Neural cell (in vitro differentiated cells): ENCODE measurements at regions not wholly inside any gene's neighbourhood (a gene's known extent, or its start where the extent isn't known, plus 50 kb on each side); places are given as distances from the start of the nearest gene placed in this dataset.

Experiments
- H2AFZ ChIP-seq: fragments of 200-600, 300-800 bp; sonication (generic), shearing (Covaris generic); 2 replicates; pipeline ENCODE4 v1.6.0; 2014; ENCODE audit warnings: low read depth, mild to moderate bottlenecking, antibody characterized with exemption, low read length, moderate library complexity
- H3F3A ChIP-seq: fragments of 200-600 bp; shearing (Covaris generic); 2 replicates; pipeline ENCODE4 v1.6.1; 2016; ENCODE audit warnings: mild to moderate bottlenecking, moderate library complexity, mixed read lengths, antibody characterized with exemption, low read length; ENCODE audit not compliant: insufficient read depth, poor library complexity, severe bottlenecking
- H3K27ac ChIP-seq: fragments of 200-600, 300-800 bp; sonication (generic), shearing (Covaris generic); 2 replicates; pipeline ENCODE4 v1.5.1; 2014; ENCODE audit warnings: mild to moderate bottlenecking, low read length, moderate library complexity
- H3K27me3 ChIP-seq: fragments of 300-800, 200-600 bp; sonication (generic), shearing (Covaris generic); 2 replicates; pipeline ENCODE4 v1.6.0; 2014; ENCODE audit warnings: mild to moderate bottlenecking, low read depth, low read length, moderate library complexity; ENCODE audit not compliant: insufficient read depth
- H3K36me3 ChIP-seq: fragments of 300-800, 200-600 bp; sonication (generic), shearing (Covaris generic); 2 replicates; pipeline ENCODE4 v1.5.1; 2014; ENCODE audit warnings: mild to moderate bottlenecking, antibody characterized with exemption, low read length, moderate library complexity; ENCODE audit not compliant: insufficient read depth
- H3K4me2 ChIP-seq: fragments of 300-800, 200-600 bp; sonication (generic), shearing (Covaris generic); 2 replicates; pipeline ENCODE4 v1.6.0; 2014; ENCODE audit warnings: mild to moderate bottlenecking, low read length
- H3K4me3 ChIP-seq: fragments of 300-800, 200-600 bp; sonication (generic), shearing (Covaris generic); 2 replicates; pipeline ENCODE4 v1.5.1; 2014; ENCODE audit warnings: mild to moderate bottlenecking, low read length, moderate library complexity
- H3K79me2 ChIP-seq: fragments of 200-600 bp; shearing (Covaris generic); replicated peaks from 2 replicates; pipeline ENCODE4 v1.6.0; 2014; ENCODE audit warnings: mild to moderate bottlenecking, low read length, moderate library complexity; ENCODE audit not compliant: insufficient read depth
- H3K9ac ChIP-seq: fragments of 300-800, 200-600 bp; sonication (generic), shearing (Covaris generic); 2 replicates; pipeline ENCODE4 v1.6.1; 2016; ENCODE audit warnings: mild to moderate bottlenecking, low read length, mixed read lengths
- H3K9me2 ChIP-seq: fragments of 200-600 bp; shearing (Covaris generic); 2 replicates; pipeline ENCODE4 v1.6.1; 2016; ENCODE audit warnings: mild to moderate bottlenecking, low read length, mixed read lengths; ENCODE audit not compliant: insufficient read depth
- H3K9me3 ChIP-seq: fragments of 200-600, 300-800 bp; sonication (generic), shearing (Covaris generic); 2 replicates; pipeline ENCODE4 v1.6.1; 2016; ENCODE audit warnings: mild to moderate bottlenecking, mixed run types, low read length, moderate library complexity, mixed read lengths
- H4K20me1 ChIP-seq: fragments of 200-600 bp; shearing (Covaris generic); 2 replicates; pipeline ENCODE4 v1.6.1; 2016; ENCODE audit warnings: mild to moderate bottlenecking, mixed run types; ENCODE audit not compliant: insufficient read depth
- EP300 ChIP-seq: fragments of 450-650 bp; conservative IDR thresholded peaks from 2 replicates; pipeline ENCODE4 v1.6.1; 2014; ENCODE audit warnings: antibody characterized with exemption, mild to moderate bottlenecking, moderate library complexity; ENCODE audit not compliant: poor library complexity, severe bottlenecking
- EZH2 ChIP-seq: fragments of 200-600, 300-800 bp; shearing (Covaris generic), sonication (generic); IDR thresholded peaks from 2 replicates; pipeline ENCODE4 v1.6.1; 2014; ENCODE audit warnings: antibody characterized with exemption, low read length, borderline replicate concordance, mild to moderate bottlenecking; ENCODE audit not compliant: insufficient read depth, poor library complexity, severe bottlenecking
- MXI1 ChIP-seq: fragments of 450-650 bp; conservative IDR thresholded peaks from 2 replicates; pipeline ENCODE4 v1.6.1; 2014; ENCODE audit warnings: antibody characterized with exemption, mild to moderate bottlenecking; ENCODE audit not compliant: poor library complexity, severe bottlenecking
- POLR2AphosphoS5 ChIP-seq: IDR thresholded peaks from 2 replicates; pipeline ENCODE4 v1.6.1; 2012
- RAD21 ChIP-seq: fragments of 450-650 bp; conservative IDR thresholded peaks from 2 replicates; pipeline ENCODE4 v1.6.1; 2014; ENCODE audit warnings: antibody characterized with exemption, mild to moderate bottlenecking, moderate library complexity
- SMC3 ChIP-seq: fragments of 450-650 bp; conservative IDR thresholded peaks from 2 replicates; pipeline ENCODE4 v1.6.1; 2014; ENCODE audit warnings: antibody characterized with exemption, mild to moderate bottlenecking, moderate library complexity; ENCODE audit not compliant: poor library complexity
- TAF1 ChIP-seq: IDR thresholded peaks from 2 replicates; pipeline ENCODE4 v1.6.1; 2012; ENCODE audit warnings: low read depth
- TF ChIP-seq, protein P1 (sequence below): IDR thresholded peaks from 2 replicates; pipeline ENCODE4 v1.6.1; 2012; ENCODE audit warnings: borderline replicate concordance
- TF ChIP-seq, protein P2 (sequence below): fragments of 450-650 bp; IDR thresholded peaks from 2 replicates; pipeline ENCODE4 v1.5.1; 2014; ENCODE audit warnings: antibody characterized with exemption, mild to moderate bottlenecking, moderate library complexity; ENCODE audit not compliant: poor library complexity, severe bottlenecking

DNA sequence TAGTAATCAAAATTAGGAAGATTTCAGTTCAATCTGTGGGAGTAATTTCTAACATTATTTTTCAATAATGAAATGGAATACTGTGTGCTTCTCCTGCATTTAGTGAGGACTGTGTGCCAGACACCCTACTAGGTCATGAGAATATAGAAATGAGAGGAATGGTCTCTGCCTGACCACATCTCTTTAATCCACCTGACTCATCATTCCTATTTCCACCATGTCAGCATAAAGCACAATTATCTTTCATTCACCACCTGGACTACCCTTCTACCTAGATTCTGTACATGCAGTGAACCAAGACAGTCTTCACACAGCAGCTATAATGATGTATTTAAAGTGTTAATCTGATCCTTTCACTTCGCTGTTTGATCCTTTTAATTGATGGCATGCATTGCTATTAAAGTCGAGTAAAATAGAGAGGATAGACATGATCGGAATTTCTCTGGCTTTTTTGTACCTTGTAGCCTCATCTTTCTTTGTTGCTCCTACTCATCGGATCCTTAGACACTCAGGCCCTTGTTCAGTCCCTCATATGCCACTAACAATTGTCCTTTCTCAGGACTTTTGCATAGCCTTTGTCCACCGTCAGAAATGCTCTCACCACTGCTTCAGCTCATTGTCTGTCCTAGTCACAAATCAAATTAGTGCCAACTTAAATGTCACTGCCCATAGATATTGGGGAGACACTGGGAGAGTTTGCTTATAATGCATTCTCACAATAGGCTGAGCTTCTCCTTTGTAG is 1037.1 kb downstream of the REEP3 start:
- Histone ChIP-seq H3K9me3 (no peaks in the 10 kb centered on the region), H3F3A (no peaks in the 10 kb centered on the region), H3K4me2 (no peak overlapping the region), H2AFZ (no peak overlapping the region), H3K27ac (no peak overlapping the region), H4K20me1 (no peaks in the 10 kb centered on the region), H3K4me3 (no peak overlapping the region), H3K79me2 (no peaks in the 10 kb centered on the region), H3K9me2 (no peaks in the 10 kb centered on the region), H3K36me3 (no peaks in the 10 kb centered on the region), H3K27me3 (no peaks in the 10 kb centered on the region), H3K9ac (no peak overlapping the region)
- TF ChIP-seq SMC3 (no peak), EP300 (no peak), POLR2AphosphoS5 (no peak), MXI1 (no peak), EZH2 (no peak), RAD21 (no peak), TAF1 (no peak)
- TF ChIP-seq, protein P1, sequence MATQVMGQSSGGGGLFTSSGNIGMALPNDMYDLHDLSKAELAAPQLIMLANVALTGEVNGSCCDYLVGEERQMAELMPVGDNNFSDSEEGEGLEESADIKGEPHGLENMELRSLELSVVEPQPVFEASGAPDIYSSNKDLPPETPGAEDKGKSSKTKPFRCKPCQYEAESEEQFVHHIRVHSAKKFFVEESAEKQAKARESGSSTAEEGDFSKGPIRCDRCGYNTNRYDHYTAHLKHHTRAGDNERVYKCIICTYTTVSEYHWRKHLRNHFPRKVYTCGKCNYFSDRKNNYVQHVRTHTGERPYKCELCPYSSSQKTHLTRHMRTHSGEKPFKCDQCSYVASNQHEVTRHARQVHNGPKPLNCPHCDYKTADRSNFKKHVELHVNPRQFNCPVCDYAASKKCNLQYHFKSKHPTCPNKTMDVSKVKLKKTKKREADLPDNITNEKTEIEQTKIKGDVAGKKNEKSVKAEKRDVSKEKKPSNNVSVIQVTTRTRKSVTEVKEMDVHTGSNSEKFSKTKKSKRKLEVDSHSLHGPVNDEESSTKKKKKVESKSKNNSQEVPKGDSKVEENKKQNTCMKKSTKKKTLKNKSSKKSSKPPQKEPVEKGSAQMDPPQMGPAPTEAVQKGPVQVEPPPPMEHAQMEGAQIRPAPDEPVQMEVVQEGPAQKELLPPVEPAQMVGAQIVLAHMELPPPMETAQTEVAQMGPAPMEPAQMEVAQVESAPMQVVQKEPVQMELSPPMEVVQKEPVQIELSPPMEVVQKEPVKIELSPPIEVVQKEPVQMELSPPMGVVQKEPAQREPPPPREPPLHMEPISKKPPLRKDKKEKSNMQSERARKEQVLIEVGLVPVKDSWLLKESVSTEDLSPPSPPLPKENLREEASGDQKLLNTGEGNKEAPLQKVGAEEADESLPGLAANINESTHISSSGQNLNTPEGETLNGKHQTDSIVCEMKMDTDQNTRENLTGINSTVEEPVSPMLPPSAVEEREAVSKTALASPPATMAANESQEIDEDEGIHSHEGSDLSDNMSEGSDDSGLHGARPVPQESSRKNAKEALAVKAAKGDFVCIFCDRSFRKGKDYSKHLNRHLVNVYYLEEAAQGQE: no peak
- TF ChIP-seq, protein P2, sequence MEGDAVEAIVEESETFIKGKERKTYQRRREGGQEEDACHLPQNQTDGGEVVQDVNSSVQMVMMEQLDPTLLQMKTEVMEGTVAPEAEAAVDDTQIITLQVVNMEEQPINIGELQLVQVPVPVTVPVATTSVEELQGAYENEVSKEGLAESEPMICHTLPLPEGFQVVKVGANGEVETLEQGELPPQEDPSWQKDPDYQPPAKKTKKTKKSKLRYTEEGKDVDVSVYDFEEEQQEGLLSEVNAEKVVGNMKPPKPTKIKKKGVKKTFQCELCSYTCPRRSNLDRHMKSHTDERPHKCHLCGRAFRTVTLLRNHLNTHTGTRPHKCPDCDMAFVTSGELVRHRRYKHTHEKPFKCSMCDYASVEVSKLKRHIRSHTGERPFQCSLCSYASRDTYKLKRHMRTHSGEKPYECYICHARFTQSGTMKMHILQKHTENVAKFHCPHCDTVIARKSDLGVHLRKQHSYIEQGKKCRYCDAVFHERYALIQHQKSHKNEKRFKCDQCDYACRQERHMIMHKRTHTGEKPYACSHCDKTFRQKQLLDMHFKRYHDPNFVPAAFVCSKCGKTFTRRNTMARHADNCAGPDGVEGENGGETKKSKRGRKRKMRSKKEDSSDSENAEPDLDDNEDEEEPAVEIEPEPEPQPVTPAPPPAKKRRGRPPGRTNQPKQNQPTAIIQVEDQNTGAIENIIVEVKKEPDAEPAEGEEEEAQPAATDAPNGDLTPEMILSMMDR: no peak

DNA sequence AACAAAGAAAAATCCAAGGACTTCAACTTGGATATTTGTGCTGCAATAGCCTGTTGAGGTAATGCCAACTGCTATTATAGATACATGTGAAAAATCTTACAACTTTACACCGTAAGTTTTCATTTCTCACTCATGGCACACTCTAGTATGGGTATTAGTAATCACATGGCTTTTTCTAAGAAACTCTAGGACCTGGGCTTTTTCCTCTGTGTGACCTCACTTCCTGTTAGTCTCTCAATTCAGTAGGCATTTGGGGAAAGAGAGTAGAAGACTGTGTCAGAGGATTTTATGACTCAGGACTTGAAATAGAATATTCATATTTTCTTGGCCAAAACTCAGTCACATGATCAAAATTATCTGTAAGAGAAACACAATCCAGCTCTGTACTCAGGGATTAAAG is 1049.9 kb downstream of the REEP3 start:
- TF ChIP-seq POLR2AphosphoS5: no peak
- TF ChIP-seq SMC3: no peak
- TF ChIP-seq, protein P2: no peak
- no peak for TF ChIP-seq EZH2
- TF ChIP-seq, protein P1: no peak
- TF ChIP-seq TAF1: no peak
- no peak for TF ChIP-seq MXI1
- Histone ChIP-seq H3K79me2 (no peaks in the 10 kb centered on the region), H3K9ac (no peak overlapping the region), H3K4me3 (no peak overlapping the region), H3K9me3 (no peaks in the 10 kb centered on the region), H4K20me1 (no peaks in the 10 kb centered on the region), H2AFZ (no peak overlapping the region), H3K4me2 (no peak overlapping the region), H3K27ac (no peak overlapping the region), H3F3A (no peaks in the 10 kb centered on the region), H3K27me3 (no peaks in the 10 kb centered on the region), H3K9me2 (no peaks in the 10 kb centered on the region), H3K36me3 (no peaks in the 10 kb centered on the region)
